HEK293T (cell line): ENCODE measurements at regions not wholly inside any gene's neighbourhood (a gene's known extent, or its start where the extent isn't known, plus 50 kb on each side); places are given as distances from the start of the nearest gene placed in this dataset.

ENCODE experiments used
- BHLHE40 ChIP-seq: fragments of 450-650 bp; IDR thresholded peaks from 2 replicates; pipeline ENCODE4 v1.6.1; 2016; ENCODE audit warnings: mild to moderate bottlenecking, moderate library complexity, borderline replicate concordance
- FOXK2 ChIP-seq: fragments of 450-650 bp; IDR thresholded peaks from 2 replicates; pipeline ENCODE4 v1.6.1; 2016; ENCODE audit warnings: mild to moderate bottlenecking
- SP1 ChIP-seq: fragments of 450-650 bp; IDR thresholded peaks from 2 replicates; pipeline ENCODE4 v1.6.1; 2017

- no peak for TF ChIP-seq SP1
- TF ChIP-seq FOXK2 = no peak
- no peak for TF ChIP-seq BHLHE40
Measured at GRCh38 chr15:58362262-58362922, 69.4 kb upstream of the LIPC start.
